Mesenteric fat pad (tissue), 1 donor: ENCODE measurements at regions not wholly inside any gene's neighbourhood (a gene's known extent, or its start where the extent isn't known, plus 50 kb on each side); places are given as distances from the start of the nearest gene placed in this dataset.
"Not testable (repeated sequence)": the region's sequence is repeated elsewhere in the genome, so short reads cannot be mapped to it uniquely, and the experiment has no call there.

Experiments used
- DNase-seq: peaks from one replicate; pipeline ENCODE4 v3.0.0-alpha.2; 2020; ENCODE audit warnings: low spot score
- donor health status: DM: yes; HTN: yes; CAD: no.

GRCh38 chrX:46015653-46016052 is 529.6 kb downstream of the ZNF674 start:
- no peak for DNase-seq

GRCh38 chrX:45992402-45993123 is 552.7 kb downstream of the ZNF674 start:
- DNase-seq = no peak

- no peak for DNase-seq
Measured at GRCh38 chrX:45986971-45987370, 558.2 kb downstream of the ZNF674 start.

GRCh38 chrX:45986081-45986480 is 559.1 kb downstream of the ZNF674 start:
- DNase-seq = no peak

GRCh38 chrX:45982958-45983727 is 562.1 kb downstream of the ZNF674 start:
- DNase-seq = not testable (repeated sequence)

GRCh38 chrX:45980726-45981125 is 564.5 kb downstream of the ZNF674 start:
- no peak for DNase-seq

- DNase-seq = no peak
Measured at GRCh38 chrX:45975633-45976032, 569.6 kb downstream of the ZNF674 start.

- DNase-seq = no peak
Measured at GRCh38 chrX:45972636-45973035, 572.6 kb downstream of the ZNF674 start.

GRCh38 chrX:45959567-45959966 is 585.7 kb downstream of the ZNF674 start:
- no peak for DNase-seq

GRCh38 chrX:45956191-45956870 is 588.9 kb downstream of the ZNF674 start:
- DNase-seq = no peak

- no peak for DNase-seq
Measured at GRCh38 chrX:45955661-45956060, 589.6 kb downstream of the ZNF674 start.

- DNase-seq = no peak
Measured at GRCh38 chrX:45954026-45954425, 591.2 kb downstream of the ZNF674 start.

- no peak for DNase-seq
Measured at GRCh38 chrX:45952030-45952429, 593.2 kb downstream of the ZNF674 start.

- DNase-seq = no peak
Measured at GRCh38 chrX:45935408-45935807, 609.8 kb downstream of the ZNF674 start.

- no peak for DNase-seq
Measured at GRCh38 chrX:45912316-45912715, 632.9 kb downstream of the ZNF674 start.

GRCh38 chrX:45907786-45908185 is 637.4 kb downstream of the ZNF674 start:
- DNase-seq = no peak

GRCh38 chrX:45903781-45904201 is 641.4 kb downstream of the ZNF674 start:
- no peak for DNase-seq

- no peak for DNase-seq
Measured at GRCh38 chrX:45900766-45901615, 644.2 kb downstream of the ZNF674 start.

GRCh38 chrX:45894864-45895645 is 650.2 kb downstream of the ZNF674 start:
- no peak for DNase-seq

- DNase-seq = no peak
Measured at GRCh38 chrX:45889471-45889870, 655.8 kb downstream of the ZNF674 start.
